ENCODE measurements at regions not wholly inside any gene's neighbourhood (a gene's known extent, or its start where the extent isn't known, plus 50 kb on each side); places are given as distances from the start of the nearest gene placed in this dataset.

DNA sequence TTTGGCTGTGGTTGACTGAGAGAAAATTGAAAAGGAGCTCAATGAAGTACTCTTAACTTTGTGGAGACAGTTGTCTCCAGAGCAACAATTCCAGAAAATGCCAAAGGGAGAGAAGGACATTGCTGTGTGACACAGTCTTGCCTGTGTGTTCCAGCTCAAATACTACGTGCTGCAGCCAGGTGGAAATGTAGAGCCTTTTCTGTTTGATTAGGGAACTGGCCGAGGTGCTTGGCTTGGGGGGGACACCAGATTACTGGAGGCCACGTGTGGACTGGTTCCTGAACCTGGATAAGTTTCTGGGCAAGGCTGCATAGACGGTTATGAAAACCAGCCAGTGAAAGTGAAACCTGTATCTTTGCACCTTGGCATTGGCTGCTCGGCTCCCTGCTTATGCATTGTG lies 217.9 kb downstream of the CTH start:
- TF ChIP-seq, protein P1, sequence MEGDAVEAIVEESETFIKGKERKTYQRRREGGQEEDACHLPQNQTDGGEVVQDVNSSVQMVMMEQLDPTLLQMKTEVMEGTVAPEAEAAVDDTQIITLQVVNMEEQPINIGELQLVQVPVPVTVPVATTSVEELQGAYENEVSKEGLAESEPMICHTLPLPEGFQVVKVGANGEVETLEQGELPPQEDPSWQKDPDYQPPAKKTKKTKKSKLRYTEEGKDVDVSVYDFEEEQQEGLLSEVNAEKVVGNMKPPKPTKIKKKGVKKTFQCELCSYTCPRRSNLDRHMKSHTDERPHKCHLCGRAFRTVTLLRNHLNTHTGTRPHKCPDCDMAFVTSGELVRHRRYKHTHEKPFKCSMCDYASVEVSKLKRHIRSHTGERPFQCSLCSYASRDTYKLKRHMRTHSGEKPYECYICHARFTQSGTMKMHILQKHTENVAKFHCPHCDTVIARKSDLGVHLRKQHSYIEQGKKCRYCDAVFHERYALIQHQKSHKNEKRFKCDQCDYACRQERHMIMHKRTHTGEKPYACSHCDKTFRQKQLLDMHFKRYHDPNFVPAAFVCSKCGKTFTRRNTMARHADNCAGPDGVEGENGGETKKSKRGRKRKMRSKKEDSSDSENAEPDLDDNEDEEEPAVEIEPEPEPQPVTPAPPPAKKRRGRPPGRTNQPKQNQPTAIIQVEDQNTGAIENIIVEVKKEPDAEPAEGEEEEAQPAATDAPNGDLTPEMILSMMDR (IDR thresholded peaks at IDR 0.05), result no peak
- no peak for TF ChIP-seq EZH2 (IDR thresholded peaks at IDR 0.05; ENCODE audit: borderline replicate concordance, insufficient read depth, low read depth, low read length, poor library complexity, severe bottlenecking)
